GM12874 (cell line): ENCODE measurements at regions not wholly inside any gene's neighbourhood (a gene's known extent, or its start where the extent isn't known, plus 50 kb on each side); places are given as distances from the start of the nearest gene placed in this dataset.

ENCODE experiments used
- CTCF ChIP-seq: IDR thresholded peaks from 2 replicates; pipeline ENCODE4 v1.5.1; 2011; ENCODE audit warnings: low read depth, mild to moderate bottlenecking, control low read depth, low read length, moderate library complexity; ENCODE audit not compliant: insufficient read depth

- no peak for TF ChIP-seq CTCF
Observed at GRCh38 chr16:80489173-80489572, 51.6 kb upstream of the DYNLRB2 start.

GRCh38 chr16:80488167-80488566, 52.6 kb upstream of the DYNLRB2 start:
- TF ChIP-seq CTCF: no peak

- TF ChIP-seq CTCF: no peak
Observed at GRCh38 chr16:80480664-80481063, 60.1 kb upstream of the DYNLRB2 start.

GRCh38 chr16:80477838-80478237, 63.0 kb upstream of the DYNLRB2 start:
- no peak for TF ChIP-seq CTCF

GRCh38 chr16:80468029-80468428, 72.8 kb upstream of the DYNLRB2 start:
- TF ChIP-seq CTCF: no peak

- TF ChIP-seq CTCF: peak; percentile 73
Observed at GRCh38 chr16:80466024-80466987, 74.5 kb upstream of the DYNLRB2 start.

GRCh38 chr16:80463751-80464495, 76.9 kb upstream of the DYNLRB2 start:
- TF ChIP-seq CTCF: no peak
